IMR-90 (cell line): ENCODE measurements at regions not wholly inside any gene's neighbourhood (a gene's known extent, or its start where the extent isn't known, plus 50 kb on each side); places are given as distances from the start of the nearest gene placed in this dataset.

Source experiments
- BHLHE40 ChIP-seq: fragments of 150-350 bp; IDR thresholded peaks from 2 replicates; pipeline ENCODE4 v1.6.1; 2016; ENCODE audit warnings: mild to moderate bottlenecking, low read depth, low read length
- CHD1 ChIP-seq: IDR thresholded peaks from 2 replicates; pipeline ENCODE4 v1.6.1; 2012; ENCODE audit warnings: low read depth, low read length, improper control_type of control experiment
- ELK1 ChIP-seq: fragments of 150-350 bp; IDR thresholded peaks from 2 replicates; pipeline ENCODE4 v1.6.1; 2016; ENCODE audit warnings: low read depth, mild to moderate bottlenecking, low read length, moderate library complexity, borderline replicate concordance
- MAFK ChIP-seq: IDR thresholded peaks from 2 replicates; pipeline ENCODE4 v1.6.1; 2012; ENCODE audit warnings: low read depth, low read length, improper control_type of control experiment
- MAZ ChIP-seq: IDR thresholded peaks from 2 replicates; pipeline ENCODE4 v1.6.1; 2012; ENCODE audit warnings: low read depth, mild to moderate bottlenecking, low read length, improper control_type of control experiment, moderate library complexity, borderline replicate concordance
- MXI1 ChIP-seq: IDR thresholded peaks from 2 replicates; pipeline ENCODE4 v1.6.1; 2012; ENCODE audit warnings: low read depth, mild to moderate bottlenecking, low read length, moderate library complexity, borderline replicate concordance
- POLR2A ChIP-seq: IDR thresholded peaks from 2 replicates; pipeline ENCODE4 v1.6.1; 2012; ENCODE audit warnings: mild to moderate bottlenecking, low read depth, low read length
- RAD21 ChIP-seq: IDR thresholded peaks from 2 replicates; pipeline ENCODE4 v1.6.1; 2012; ENCODE audit warnings: low read length, improper control_type of control experiment
- RCOR1 ChIP-seq: IDR thresholded peaks from 2 replicates; pipeline ENCODE4 v1.6.1; 2012; ENCODE audit warnings: mild to moderate bottlenecking, low read length, improper control_type of control experiment; ENCODE audit not compliant: insufficient replicate concordance
- SMC3 ChIP-seq: fragments of 150-350 bp; IDR thresholded peaks from 2 replicates; pipeline ENCODE4 v1.6.1; 2016; ENCODE audit warnings: low read depth, mild to moderate bottlenecking, antibody characterized with exemption, low read length, moderate library complexity
- TF ChIP-seq, protein P1 (sequence below): conservative IDR thresholded peaks from 2 replicates; pipeline ENCODE4 v1.5.1; 2012; ENCODE audit warnings: mild to moderate bottlenecking, low read depth, low read length, improper control_type of control experiment

DNA sequence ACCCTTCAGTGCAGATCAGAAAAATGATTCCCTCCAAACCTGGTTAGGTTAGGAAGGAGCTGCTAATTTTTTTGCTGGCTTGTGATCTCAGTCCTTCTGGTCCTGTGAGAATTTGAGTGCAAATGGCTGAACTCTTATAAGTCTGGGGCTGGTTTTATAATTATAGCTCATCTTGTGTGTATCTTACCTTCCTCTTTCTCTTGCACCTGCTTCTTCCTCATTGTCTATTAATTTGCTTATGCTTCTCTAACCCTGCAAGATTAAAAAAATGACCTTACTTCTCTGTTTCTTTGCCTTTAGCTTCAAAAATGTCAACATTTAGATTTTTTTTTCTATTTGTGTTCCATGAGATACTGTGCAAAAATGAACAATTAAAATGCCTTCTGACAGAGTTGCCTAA is 576.2 kb downstream of the DHX35 start:
- TF ChIP-seq, protein P1, sequence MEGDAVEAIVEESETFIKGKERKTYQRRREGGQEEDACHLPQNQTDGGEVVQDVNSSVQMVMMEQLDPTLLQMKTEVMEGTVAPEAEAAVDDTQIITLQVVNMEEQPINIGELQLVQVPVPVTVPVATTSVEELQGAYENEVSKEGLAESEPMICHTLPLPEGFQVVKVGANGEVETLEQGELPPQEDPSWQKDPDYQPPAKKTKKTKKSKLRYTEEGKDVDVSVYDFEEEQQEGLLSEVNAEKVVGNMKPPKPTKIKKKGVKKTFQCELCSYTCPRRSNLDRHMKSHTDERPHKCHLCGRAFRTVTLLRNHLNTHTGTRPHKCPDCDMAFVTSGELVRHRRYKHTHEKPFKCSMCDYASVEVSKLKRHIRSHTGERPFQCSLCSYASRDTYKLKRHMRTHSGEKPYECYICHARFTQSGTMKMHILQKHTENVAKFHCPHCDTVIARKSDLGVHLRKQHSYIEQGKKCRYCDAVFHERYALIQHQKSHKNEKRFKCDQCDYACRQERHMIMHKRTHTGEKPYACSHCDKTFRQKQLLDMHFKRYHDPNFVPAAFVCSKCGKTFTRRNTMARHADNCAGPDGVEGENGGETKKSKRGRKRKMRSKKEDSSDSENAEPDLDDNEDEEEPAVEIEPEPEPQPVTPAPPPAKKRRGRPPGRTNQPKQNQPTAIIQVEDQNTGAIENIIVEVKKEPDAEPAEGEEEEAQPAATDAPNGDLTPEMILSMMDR: no peak
- no peak for TF ChIP-seq RCOR1
- TF ChIP-seq MAZ: no peak
- TF ChIP-seq POLR2A: no peak
- TF ChIP-seq ELK1: no peak
- no peak for TF ChIP-seq SMC3
- TF ChIP-seq MXI1: no peak
- TF ChIP-seq RAD21: no peak
- no peak for TF ChIP-seq CHD1
- TF ChIP-seq MAFK: no peak
- no peak for TF ChIP-seq BHLHE40
